HG03460 (cell line): ENCODE measurements at regions not wholly inside any gene's neighbourhood (a gene's known extent, or its start where the extent isn't known, plus 50 kb on each side); places are given as distances from the start of the nearest gene placed in this dataset.
A peak's percentile ranks its signal among the peaks of the same experiment; 100 is the strongest.
"Not testable (repeated sequence)": the region's sequence is repeated elsewhere in the genome, so short reads cannot be mapped to it uniquely, and the experiment has no call there.

Experiments used
- ATAC-seq: cut with Tn5 transposase; IDR thresholded peaks from one replicate; pipeline ENCODE4 v1.9.1; 2021; ENCODE audit not compliant: unreplicated experiment

- ATAC-seq, result no peak
Measured at GRCh38 chr13:68535329-68535728, 1305.2 kb upstream of the PCDH9 start.

GRCh38 chr13:68527167-68527566, 1297.0 kb upstream of the PCDH9 start:
- not testable (repeated sequence) for ATAC-seq

GRCh38 chr13:68523838-68524424, 1293.8 kb upstream of the PCDH9 start:
- no peak for ATAC-seq

DNA sequence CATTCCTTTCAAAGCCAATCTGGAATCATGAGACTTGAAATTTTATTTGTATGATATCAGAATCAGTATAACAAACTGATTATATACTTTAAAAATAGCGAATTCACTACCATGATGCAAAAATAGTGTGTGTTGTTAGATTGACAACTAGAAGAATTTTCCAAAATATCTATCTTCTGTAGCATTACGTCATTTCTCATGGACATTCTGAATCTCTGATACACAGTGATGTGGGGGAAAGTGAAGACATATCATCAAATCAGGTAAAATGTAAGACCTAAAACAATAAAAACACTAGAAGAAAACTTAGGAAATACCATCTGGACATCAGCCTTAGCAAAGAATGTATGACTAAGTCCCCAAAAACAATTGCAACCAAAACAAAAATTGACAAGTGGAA, 1292.0 kb upstream of the PCDH9 start:
- no peak for ATAC-seq

DNA sequence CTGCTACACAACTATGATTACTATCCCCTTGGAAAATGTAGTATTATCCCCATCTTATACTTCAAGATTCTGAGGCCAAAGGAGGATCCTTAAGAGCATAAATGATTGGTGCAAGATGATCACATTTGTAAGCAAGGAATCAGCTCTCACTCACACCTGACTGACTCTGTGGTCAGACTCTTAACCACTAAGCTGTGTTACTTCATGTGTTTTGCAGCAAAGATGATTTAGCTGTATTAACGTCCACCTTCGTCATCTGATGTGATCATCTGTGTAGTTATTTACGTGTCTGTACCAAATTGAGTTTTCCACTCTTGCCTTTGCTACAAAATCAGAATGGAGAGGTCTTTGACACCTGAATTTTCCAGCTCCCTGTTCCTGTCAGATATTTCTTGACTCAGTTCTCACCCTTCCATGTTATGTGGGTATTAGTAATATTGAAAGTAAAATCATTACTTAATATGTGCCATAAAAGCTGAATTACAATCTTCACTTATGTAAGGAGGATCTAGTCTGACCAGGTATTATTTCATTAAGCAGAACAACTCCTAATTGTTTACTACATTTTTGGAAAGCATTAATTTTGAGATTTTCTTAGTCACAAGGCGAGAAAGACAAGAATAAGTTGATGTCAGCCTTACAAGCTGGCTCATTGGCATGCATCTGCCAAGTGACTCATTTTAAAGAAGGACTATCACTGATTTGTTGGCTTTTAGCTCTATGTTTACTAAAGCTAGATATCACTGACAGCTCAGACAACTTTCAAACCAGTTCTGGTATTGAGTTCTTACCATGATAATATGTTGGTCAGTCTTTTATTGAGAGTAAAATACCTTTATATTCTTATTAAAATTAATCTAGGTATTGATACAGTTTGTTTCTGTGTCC, 1279.8 kb upstream of the PCDH9 start:
- ATAC-seq, result no peak

DNA sequence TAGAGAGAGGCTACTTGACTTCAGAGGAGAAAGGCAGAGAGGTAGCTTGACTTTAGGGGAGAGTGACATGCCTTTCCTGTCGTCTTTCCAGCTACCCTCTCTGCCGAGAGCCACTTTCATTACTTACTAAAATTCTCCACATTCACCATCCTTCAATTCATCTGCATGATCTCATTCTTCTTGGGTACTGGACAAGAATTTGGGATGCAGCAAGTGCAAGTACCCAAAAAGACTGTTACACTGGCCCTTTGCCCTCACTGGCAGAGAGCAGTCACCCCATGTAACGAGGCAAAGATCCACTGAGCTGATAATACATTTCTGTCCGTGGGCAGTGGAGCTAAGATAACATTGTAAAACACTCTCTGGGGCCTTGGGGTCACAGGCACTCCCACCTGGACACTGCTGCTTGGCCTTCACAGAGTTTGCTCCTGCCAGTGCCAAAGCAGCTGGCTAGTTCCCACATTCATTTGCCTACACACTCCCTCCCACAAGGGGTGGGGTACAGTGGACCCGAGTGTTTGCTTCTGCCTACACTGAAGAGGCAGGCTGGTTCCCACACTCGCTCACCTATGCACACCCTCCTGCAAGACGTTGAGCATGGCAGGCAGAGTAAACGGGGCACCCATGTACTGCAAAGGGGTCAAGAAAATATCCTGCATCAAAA, 1276.9 kb upstream of the PCDH9 start:
- no peak for ATAC-seq

- no peak for ATAC-seq
Measured at GRCh38 chr13:68490594-68490993, 1260.5 kb upstream of the PCDH9 start.

DNA sequence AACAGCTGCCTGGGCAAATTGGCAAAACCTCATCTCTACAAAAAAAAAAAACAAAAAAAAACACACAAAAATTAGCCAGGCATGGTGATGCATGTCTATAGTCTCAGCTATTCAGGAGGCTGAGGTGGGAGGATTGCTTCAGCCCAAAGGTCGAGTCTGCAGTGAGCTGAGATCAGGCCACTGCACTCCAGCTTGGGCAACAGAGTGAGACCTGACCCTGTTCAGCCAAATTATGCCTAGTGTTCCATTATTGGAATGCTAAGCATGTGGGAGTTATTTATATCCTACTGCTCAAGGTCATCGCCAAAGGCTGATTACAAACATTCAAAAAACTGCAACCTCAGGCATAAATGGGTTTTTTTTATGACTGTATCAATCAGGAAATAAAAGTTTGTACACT, 1251.0 kb upstream of the PCDH9 start:
- no peak for ATAC-seq

DNA sequence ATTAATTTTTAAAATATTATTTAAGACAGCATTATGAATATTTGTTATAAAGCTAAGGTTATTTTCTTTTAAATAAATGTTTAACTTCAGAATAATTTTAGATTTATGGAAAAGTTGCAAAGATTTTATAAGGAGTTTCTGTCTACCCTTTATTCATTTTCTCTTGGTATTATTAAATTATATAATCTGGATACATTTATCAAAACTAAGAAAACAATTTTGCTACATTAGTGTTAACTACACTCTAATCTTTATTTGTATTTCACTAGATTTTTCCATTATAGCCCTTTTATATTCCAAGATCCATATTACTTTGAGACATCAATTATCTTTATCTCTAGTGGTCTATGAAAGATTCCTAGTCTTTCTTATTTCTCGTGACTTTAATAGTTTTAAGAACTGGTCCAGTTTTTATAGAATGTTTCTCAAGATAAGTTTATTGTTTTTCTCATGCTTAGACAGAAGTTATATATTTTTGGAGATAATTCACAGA, 1243.7 kb upstream of the PCDH9 start:
- no peak for ATAC-seq

DNA sequence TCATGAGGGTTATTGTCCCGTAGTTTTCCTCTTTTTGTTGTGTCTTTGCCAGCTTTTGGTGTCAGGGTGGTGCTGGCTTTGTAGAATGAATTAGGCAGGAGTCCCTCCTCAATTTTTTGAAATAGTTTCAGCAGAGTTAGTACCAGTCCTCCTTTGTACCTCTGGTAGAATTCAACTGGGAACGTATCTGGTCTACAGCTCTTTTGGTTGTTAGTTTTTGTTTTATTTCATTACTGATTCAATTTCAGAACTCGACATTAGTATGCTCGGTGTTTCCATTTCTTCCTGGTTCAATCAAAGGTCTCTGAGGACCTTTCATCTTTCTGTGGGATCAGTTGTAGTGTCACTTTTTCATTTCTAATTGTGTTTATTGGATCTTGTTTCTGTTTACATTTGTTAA, 1237.0 kb upstream of the PCDH9 start:
- ATAC-seq, result no peak

DNA sequence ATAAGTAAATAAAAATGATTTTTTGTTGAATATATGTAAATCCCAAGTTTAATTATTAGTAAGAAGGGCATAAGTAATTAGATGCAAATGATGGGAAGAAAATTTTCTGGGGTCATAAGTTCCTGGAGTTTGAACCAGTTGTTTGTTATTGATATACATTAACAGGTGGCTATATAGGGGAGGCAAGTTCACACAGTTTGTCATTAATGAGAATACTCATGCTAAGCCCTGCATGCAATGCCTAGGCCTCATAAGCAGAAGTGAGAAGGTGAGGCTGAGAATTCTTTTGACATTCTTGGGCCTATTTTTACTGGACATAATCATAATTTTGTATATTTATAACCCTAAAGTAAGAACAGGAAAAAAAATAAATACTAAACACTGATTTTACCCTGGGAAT, 1210.7 kb upstream of the PCDH9 start:
- ATAC-seq, result peak; percentile 59

DNA sequence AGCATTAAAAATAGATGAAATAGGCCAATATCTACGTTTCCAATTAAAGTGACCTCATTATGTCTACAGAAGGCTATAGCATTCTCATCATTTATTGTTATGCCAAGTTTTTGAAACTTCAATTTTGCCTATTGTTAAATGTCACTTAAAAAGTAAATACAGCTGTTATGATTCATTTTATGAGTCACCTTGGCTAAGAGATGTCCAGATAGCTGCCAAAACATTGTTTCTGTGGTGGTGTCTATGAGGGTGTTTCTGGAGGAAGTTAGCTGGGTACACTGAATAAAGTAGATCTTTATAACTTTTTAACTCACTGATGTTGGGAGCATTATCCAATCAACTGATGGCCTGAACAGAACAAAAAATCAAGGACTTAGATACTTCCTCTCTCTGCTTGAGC, 1209.7 kb upstream of the PCDH9 start:
- ATAC-seq, result peak; percentile 47

- no peak for ATAC-seq
Measured at GRCh38 chr13:68428292-68428691, 1198.2 kb upstream of the PCDH9 start.

GRCh38 chr13:68417801-68418200, 1187.7 kb upstream of the PCDH9 start:
- no peak for ATAC-seq

DNA sequence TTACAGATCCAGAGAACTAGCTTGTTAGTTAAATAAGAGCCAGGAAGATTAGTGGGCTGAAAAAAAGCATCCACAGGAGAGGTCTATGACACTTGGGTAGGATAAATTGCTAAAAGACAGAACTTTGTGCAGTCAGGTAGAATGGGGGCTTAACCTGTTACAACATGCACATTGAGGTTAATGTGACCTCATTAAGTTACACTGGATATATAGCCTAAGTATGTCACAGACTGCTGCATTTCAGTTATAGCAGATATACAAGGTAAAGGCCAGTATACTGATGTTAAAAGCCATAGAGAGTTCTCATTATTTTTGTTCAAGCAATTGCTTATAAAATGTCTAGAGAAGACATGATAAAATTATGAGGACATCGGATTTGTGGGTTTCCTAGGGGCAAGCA, 1179.9 kb upstream of the PCDH9 start:
- no peak for ATAC-seq

- ATAC-seq, result no peak
Measured at GRCh38 chr13:68390987-68391386, 1160.9 kb upstream of the PCDH9 start.

- no peak for ATAC-seq
Measured at GRCh38 chr13:68386808-68387207, 1156.7 kb upstream of the PCDH9 start.

GRCh38 chr13:68380041-68380973, 1150.2 kb upstream of the PCDH9 start:
- no peak for ATAC-seq

DNA sequence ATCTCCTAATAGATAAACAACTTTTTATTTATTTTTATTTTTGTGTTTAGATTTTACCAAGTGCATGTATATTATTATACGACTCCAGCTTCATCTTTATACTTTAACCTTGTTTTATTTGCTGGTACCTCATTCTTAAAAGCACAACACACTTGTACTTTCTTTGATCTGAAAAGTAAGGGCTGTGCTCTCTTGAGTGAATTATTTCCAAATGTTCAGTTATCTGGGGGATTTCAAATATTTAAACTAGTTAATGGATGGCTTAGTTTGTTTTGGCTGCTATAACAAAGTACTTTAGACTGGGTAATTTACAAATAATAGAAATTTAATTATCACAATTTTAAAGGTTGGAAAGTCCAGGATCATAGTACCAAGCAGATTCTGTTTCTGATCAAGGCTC, 1148.2 kb upstream of the PCDH9 start:
- no peak for ATAC-seq

DNA sequence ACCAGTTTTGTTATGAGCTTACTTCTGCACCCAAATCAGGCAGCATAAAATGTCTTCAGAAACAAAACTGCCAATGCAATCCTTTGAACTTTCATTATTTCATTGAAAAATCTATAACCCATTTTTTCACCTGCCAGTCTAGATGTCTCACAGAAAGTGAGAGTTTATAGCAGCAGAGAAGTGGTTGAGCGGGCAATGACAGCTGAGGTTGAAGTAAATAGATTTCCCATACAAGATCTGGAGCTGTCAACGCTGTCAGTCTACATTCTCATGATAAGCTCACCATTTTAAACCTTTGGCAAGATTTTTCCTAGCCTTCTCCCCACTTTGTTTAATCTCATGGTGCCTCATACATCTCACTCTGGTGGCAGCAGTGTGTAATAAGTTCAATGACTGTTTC, 1144.9 kb upstream of the PCDH9 start:
- no peak for ATAC-seq

DNA sequence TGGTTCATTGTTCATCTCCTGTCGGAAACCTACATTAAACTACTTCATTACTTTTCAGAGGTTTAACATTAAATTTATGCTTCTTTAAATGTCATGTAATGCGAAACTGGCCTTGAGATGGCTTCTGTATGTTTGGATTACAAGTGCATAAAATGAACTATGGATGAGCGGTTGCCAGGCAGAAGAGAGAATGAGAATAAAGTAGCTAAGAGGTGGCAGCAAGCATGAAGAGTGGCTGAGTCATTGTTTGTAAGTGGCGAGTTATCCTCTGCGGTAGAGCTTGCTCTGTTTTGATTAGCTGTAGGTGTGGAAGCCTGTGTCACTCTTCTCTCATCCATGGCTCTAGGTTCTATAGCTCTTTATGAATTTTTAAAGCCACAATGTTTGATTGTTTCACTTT, 1139.6 kb upstream of the PCDH9 start:
- ATAC-seq, result no peak
